ENCODE measurements at regions not wholly inside any gene's neighbourhood (a gene's known extent, or its start where the extent isn't known, plus 50 kb on each side); places are given as distances from the start of the nearest gene placed in this dataset.

- TF ChIP-seq CTCF (IDR thresholded peaks at IDR 0.05): no peak
- TF ChIP-seq EZH2 (IDR thresholded peaks at IDR 0.05): no peak
These were observed 161.8 kb downstream of the CASP12 start for GRCh38 chr11:104736502-104736901.
